ENCODE measurements at regions not wholly inside any gene's neighbourhood (a gene's known extent, or its start where the extent isn't known, plus 50 kb on each side); places are given as distances from the start of the nearest gene placed in this dataset.

DNA sequence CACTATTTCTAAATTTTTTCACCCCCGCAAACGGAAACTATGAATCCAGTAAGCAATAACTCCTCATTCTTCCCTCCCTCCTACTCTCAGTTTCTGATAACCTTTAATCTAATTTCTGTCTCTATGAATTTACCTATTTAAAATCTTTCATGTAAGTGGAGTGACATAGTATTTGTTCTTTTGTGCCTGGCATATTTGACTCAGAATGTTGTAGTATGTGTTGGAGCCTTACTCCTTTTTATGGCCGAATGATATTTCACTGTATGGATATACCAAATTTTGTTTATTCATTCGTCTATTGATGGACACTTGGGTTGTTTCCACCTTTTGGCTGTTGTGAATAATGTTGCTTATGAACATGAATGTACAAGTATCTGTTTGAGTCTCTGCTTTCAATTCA lies 61.1 kb upstream of the C1GALT1C1 start:
- DNase-seq, result no peak

DNA sequence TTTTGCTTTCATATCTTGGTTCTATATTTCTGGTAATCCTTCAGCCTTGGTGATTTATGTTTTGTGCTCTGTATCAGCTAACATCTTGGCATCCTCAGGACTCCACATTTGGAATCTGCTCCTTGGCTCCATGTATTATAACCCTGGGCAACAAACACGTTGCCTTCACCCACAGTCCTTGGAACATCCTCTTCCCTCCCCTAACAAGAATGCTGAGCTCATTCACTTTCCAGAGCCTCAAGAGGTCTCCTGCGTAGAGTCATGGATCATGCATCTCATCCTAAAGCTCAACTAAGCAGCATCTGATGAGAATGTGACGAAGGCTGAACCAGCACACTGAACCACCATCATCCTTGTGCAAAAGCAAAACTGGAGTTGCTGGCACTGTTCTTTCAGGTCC lies 60.5 kb upstream of the C1GALT1C1 start:
- no peak for DNase-seq

DNA sequence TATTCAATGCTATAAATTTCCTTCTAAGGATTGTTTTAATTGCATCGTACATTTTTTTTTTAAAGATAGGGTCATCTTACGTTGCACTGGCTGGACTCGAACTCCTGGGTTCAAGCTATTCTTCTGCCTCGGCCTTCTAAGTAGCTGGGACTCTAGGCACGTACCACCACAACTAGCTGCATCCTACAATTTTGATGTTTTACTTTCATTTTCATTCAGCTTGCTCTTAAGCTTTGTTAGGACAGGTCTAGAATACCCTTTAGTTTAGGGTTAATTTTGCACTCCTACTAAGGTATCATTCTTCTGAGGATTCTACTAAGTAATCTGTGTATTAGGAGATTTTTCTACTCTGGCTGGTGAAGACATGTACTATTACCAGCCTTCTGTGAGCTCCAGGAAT lies 50.2 kb upstream of the C1GALT1C1 start:
- DNase-seq, result no peak

All from DMS153 (cell line).